NOMO-1 (cell line): ENCODE measurements at regions not wholly inside any gene's neighbourhood (a gene's known extent, or its start where the extent isn't known, plus 50 kb on each side); places are given as distances from the start of the nearest gene placed in this dataset.

ENCODE experiments used
- DNase-seq, 2 experiments: peaks; one replicate each; lab custom pipeline; 2025; ENCODE audit not compliant: unreplicated experiment in 2 of 2; lab: John Stamatoyannopoulos, UW

DNA sequence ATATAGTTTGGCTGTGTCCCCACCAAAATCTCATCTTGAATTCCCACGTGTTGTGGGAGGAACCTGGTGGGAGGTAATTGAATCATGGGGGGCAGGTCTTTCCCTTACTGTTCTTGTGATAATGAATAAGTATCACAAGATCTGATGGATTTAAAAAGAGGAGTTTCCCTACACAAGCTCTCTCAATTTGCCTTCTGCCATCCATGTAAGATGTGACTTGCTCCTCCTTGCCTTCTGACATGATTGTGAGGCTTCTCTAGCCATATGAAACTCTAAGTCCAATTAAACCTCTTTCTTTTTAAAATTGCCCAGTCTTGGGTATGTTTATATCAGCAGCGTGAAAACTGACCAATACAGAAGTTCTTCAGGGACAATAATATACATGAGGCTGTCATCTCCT, 425.1 kb downstream of the PABPC4L start:
- no peak for DNase-seq

DNA sequence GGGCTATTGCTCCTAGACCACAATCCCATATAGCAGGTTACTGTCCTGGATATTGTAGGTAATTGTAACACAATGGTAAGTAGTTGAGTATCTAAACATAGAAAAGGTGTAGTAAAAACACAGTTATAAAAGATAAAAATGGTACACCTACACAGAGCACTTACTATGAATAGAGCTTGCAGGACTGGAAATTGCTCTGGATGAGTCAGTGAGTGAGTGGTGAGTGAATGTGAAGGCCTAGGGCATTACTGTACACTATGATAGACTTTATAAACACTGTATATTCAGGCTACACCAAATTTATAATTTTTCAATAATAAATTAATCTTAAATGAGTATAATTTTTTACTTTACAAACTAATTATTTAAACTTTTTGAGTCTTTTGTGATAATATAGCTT, 425.7 kb downstream of the PABPC4L start:
- no peak for DNase-seq

DNA sequence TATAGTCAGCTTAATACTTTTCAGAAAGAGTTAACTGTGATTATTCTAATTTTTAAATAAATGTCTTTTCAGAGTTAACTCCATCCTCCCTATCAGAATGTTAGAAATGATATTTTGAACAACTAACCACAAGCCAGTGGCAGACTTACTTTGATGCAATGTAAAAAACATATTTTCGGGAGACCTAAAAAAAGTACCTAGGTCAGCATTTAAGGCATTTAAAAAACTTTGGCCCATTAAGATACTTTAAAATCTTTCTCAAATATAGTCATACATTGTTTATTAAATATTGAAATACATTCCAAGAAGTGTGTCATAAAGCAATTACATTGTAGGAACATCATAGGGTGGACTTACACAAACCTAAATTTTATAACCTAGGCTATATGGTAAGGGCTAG, 426.1 kb downstream of the PABPC4L start:
- DNase-seq = no peak

DNA sequence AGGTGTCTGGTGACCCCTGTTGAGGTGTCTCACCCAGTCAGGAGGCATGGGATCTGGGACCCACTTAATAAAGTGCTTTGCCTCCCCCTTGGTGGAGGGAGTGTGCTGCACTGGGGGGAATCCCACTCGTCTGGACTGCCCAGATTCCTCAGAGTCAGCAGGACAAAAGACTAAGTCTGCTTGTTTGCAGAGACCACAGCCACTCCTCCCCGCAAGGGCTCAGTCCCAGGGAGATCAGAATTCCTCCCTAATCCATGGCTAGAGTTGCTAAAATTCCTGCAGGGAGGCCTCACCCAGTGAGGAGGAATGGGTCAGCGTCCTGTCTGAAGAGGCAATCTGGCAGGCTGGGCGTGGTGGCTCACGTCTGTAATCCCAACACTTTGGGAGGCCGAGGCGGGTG, 442.2 kb downstream of the PABPC4L start:
- DNase-seq = no peak

DNA sequence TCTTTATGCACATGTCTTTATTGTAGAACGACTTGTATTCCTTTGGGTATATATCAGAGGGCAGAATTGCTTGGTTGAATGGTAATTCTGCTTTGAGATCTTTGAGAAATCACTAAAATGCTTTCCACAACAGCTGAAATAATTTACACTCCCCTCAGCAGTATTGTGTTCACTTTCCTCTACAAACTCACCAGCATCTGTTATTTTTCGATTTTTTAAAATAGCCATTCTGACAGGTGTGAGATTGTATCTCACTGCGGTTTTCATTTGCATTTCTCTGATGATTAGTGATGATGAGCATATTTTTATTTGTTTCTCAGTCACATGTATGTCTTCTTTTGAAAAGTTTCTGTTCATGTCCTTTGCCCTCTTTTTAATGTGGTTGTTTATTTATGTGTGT, 459.8 kb downstream of the PABPC4L start:
- no peak for DNase-seq

DNA sequence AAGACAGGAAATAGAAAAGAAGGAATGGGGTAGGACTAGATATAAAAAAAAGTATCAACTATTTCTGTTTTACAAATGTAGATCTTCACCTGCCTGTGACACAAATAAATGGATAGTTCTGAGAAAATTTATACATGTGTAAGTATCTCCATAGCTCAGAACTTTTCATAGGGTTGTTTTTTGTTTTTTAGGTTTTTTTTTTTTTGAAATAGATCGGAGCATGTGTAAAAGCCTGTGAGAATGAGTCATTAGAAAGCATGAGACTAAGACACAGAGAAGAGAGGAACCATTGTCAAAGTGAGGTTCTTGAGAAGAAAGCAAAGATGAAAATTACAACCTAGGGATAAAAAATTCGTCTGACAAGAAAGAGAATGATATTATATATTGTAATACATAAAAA, 481.6 kb downstream of the PABPC4L start:
- no peak for DNase-seq

DNA sequence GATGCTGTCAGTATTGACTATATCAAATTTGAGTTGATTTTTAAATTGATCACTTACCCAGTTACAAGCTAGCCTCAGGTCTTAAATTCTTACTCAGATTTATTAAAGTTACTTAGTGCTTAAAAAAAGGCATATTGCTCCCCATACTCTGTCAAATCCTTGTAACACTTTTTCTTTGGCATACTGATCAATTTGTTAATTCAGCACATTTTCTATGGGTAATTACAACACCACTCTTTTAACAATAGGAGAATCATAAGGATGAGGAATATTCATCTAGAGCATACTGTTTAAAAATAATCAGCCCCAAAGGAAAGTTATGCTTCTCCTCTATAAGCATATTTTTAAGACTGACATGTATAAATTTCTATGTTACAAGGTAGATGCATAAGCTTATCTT, 482.5 kb downstream of the PABPC4L start:
- DNase-seq = no peak

DNA sequence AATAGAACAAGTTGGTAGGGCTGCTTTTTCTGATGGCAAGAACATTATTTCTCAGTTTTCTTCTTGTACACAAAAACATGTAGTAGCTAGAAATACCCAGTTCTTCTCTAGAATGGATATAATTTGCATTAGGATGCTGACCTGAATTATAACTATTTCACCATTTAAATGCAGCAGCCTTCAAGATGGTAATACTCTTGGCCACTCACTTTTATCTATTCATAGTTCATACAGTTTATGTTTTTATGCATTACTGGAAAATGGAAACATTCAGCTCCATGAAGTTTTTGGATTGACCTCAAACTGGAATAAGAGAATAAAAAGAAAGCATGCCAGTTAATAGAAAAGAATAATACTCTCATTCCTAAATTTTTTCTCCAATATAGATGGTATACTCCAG, 487.4 kb downstream of the PABPC4L start:
- DNase-seq = no peak

DNA sequence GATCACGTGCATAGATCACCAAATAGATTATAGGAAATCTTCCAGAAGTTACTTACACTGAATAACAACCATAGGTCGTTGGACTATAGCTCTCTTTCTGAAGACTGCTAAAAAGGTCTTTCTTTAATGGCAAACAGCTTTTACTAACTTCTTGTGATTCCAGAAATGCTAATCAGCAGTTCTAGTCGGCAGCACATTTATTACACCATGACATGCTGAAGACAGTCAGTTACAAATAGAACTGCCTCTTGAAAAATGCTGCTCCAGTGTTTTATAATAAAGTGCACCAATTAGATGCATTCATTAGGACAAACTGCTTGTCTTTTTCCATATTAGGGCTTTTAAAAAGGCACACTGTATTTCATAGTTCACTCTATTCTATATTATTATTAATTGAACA, 488.2 kb downstream of the PABPC4L start:
- no peak for DNase-seq

DNA sequence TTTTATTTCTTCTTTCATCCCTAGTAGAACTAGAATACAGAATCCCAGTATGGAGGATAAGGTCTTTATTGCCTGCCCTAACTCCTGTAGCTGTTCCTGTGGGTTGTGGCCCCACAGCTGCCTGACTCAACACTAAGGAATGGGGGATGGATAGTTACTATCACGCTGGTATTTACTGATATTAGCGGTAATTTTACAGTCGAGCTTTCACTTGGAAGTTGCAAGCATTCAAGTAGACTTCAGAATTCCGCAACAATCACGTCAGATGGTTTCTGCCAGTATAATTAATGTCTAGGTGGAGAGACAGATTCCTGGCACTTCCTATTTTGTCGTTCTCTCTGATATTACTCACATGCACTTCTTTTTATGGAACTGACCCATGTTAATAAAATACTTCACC, 489.8 kb downstream of the PABPC4L start:
- no peak for DNase-seq

DNA sequence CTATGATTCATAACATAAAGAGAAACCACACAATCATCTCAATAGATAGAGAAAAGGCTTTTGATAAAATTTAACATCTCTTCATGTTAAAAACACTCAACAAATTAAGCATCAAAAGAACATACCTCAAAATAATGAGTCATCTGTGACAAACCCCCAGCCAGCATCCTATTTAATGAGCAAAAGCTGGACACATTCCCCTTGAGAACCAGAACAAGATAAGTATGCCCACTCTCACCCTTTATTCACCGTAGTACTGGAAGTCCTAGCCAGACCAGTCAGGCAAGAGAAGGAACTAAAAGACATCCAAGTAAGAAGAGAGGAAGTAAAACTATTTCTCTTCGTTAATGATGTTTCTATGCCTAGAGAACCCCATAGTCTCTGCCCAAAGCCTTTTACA, 507.2 kb downstream of the PABPC4L start:
- no peak for DNase-seq

DNA sequence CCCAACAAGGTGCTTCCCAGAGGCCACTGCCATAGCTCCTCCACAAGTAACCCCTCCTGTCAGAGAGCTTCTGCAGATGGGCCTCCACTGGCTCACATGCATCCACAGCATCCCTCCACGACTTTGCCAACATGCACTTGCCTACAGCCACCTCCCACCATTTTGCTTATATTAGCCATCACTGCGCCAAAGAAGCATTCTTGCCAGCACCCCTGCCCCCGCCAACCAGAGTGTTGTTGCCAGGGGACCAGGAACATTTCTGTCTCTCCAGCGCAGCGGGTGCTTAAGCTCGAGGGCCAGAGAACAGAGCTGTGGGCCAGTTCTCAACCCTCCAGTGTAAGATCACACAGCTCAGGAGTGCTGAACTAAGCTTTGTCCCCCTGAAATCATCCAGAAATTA, 517.6 kb downstream of the PABPC4L start:
- no peak for DNase-seq

DNA sequence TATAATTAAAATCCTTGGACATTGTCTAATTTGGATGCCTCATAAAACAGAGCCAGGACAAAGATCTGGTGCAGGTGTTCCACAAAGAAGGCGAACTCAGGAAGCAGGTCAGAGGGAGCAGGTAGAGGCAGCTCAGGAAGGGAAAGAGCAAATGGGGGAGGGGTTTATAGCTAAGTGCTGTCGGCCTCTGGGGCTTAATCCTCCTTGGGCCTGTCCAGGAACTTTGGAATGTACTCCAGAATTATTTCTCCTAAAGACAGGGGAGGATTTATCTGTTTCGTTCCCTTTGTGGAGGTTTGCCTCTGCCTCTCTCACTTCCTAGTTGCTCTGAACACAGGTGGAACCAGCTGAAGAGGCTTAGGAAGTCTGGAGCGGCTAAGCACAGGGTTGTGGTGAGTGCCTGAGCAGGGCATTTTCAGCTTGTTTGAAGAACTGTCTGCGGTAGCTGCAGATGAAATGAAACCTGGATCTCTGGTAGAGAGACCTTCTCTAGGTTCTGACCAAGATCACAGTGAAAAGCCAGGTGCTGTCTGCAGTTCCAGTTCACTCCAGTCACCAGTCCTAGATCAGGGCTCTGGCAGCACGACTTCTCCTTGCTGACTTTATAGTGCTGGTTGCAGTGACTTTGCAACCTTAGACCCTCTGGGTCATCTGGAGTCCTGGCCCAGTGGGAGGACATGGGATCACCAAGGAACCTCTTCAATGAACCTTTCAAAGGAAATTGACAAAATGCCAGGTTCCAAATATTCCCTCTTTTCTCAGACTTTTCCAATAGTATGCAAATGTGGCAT, 519.2 kb downstream of the PCDH10 start:
- DNase-seq = no peak

DNA sequence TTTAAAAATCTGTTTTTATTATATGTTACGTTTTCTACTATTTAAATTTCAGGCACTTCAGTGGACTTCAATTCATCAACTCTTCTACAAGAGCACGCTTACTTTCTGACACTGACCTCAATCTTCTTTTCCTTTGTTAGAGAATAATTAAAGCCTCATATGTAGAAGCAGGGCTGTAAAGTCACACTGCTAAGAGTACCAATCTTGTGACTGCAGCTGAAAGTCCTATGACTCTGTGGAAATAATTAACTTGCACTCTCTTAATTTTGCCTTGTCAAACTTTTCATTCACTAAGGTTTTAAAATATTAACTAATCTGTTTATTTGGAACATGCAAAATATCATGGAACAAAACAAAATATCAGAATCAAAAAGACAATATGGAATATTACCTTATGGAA, 498.1 kb downstream of the PCDH10 start:
- DNase-seq = no peak

DNA sequence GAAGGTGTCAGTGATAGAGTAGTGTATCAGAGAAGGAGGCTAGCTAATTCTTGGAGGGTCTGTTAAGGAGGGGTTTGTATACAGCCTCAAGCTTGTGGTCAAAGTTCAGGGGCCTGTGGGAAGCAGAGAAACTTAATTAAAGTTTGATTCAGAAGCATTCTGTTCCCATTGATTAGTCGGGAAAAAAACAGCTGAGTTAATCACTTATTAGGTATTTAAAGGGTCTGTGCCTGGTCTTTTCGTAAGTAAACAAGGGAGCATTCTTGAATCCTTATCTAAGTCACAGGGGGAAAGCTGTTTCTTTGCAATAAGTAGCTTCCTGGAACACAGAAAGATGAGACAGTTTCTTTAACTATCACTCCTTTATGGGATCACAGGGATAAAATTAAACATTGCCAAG, 492.1 kb downstream of the PCDH10 start:
- no peak for DNase-seq

DNA sequence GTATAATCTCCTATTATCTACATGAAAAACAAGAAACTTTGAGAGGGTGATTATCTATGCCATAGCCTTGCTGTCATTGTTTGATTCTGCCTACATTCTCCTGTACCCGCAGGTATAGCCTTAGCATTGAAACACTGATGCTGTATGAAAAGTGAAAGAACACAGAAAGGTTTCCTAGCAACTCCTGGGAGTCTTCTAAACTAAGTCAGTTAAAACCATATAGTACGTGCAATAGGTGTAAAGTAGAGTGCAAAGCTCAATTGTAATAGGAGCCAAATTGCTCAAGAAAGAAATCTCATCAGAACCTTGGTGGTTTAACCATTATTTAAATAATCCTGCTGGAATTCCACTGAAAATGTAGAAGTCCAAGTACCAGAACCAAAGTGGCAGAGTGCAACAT, 489.7 kb downstream of the PCDH10 start:
- DNase-seq = no peak

DNA sequence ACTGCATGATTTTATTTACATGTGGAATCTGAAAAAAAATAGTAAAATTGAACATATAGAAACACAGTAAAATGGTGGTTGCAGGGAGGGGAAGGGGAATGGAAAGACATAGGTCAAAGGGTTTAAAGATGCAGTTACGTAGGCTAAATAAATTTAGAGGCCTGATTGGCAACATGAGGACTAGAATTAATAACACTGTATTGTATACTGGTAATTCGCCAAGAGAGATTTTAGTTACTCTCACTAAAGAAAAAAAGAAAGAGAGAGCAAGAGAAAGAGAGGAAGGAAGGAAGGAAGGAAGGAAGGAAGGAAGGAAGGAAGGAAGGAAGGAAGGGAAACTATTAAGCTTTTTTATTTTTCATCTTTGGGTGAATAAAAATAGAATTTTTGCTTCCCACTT, 488.1 kb downstream of the PCDH10 start:
- DNase-seq = no peak

DNA sequence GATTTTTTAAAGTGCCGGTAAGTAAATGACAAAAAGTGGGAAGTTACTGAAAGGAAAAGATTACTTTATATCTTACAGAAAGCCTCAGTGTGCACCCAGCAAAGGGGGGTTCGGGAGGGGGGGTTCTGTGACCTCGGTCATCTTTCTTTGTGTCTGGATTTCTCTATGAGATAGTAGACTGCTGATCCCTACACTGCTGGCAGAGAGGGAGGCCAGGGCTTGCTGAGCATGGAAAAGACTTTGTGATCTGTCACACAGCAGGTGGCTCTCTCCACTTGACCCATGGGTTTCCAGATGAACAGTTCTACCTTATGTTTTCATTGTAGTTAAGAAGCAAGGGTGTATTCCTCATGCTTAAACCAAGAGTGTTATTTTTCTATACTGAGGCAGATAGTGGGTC, 475.6 kb downstream of the PCDH10 start:
- DNase-seq = no peak

DNA sequence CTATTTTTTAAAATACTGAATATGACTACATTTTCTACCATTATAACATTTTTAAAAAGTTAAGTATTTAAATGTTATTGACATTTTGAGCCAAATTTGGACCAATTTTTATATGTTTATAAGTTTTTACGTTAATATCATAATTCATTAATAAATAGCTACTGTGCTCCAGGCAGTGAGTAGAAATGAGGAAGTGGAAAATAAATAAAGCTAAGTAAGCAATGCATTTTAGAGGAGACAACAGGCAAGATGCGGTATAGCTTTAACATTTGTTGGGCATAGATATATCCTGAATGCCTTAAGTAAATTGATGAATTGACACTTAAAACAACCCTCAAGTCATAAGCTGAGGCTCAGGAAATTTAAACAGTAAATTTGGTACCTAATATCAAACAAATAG, 474.8 kb downstream of the PCDH10 start:
- DNase-seq = no peak

DNA sequence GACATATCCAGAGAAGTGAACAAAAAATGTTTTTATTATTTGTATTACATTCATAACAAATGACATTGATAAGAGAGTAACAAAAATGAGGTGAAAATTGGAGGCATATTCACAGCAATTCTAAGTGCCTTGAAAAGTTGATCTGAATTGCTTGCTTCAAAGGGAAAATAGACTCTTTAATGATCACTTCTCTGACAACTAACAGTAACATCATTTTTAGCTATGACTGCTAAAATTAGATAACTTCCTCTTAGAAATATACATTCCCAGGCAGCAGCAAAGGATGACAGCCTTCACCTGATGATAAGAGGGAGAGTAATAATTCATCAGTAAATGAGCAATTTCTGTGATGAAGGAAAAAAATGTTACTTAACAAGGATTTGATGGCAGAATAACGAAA, 472.5 kb downstream of the PCDH10 start:
- no peak for DNase-seq

DNA sequence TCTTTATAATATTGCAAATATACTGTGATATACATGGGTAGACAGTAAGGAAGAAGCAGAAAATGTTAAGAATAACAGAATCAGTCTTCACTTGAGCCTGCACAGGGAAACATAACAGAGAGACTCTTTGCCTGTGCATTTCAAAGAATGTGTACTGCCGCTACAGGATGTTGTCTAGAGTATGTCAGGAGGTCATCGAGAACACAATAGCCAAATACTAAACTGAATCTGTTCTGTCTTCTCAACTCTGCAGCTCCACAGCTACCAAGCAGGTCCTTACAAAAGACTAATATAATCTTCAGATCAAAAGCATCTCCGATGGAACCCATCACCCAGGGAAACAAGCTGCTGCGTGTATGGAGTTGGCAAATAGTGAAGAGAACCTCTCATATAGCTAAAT, 471.5 kb downstream of the PCDH10 start:
- no peak for DNase-seq

DNA sequence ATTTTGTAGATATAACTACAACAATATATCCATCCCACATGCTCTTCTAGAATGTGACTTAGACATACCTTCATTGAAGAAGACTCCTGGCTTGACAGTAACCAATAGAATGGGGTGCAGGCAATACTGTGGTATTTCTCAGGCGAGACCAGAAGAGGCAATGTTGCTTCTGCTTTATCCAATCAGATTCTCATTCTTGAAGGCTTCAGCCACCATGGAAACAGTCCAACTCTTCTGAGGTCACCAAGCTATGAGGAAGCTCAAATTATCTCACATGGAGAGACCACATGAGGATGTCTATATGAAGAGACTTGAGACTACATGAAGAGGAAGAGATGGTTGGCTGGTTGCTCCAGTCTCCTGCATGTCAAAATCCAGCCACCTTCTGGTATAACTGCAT, 469.9 kb downstream of the PCDH10 start:
- DNase-seq = no peak

DNA sequence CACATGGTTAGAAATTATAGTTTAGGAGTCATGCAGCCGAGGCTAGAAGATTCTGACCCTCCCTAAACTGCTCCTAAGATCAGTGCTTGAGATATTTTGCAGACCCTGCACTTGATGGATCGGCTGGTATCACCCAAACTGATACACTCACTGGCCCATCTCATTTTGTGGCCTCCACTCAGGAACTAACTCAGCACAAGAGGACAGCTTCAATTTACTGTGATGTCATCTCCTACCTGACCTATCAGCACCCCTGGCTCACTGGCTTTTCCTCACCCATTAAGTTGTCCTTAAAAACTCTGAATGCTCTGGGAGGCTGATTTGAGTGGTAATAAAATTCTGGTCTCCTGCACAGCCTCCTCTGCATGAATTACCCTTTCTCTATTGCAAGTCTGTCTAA, 450.9 kb downstream of the PCDH10 start:
- DNase-seq = no peak
